ENCODE measurements at regions not wholly inside any gene's neighbourhood (a gene's known extent, or its start where the extent isn't known, plus 50 kb on each side); places are given as distances from the start of the nearest gene placed in this dataset.

GRCh38 chr6:74626288-74626687 is 579.6 kb downstream of the COL12A1 start:
- TF ChIP-seq CTCF (IDR thresholded peaks at IDR 0.05; ENCODE audit: insufficient read depth, low read length), result no peak
- no peak overlapping the region for H3K4me3 ChIP-seq (ENCODE audit: low read depth, low read length)
- DNase-seq (ENCODE audit: low read depth), result no peak

GRCh38 chr6:74623027-74623426 is 582.8 kb downstream of the COL12A1 start:
- TF ChIP-seq CTCF (IDR thresholded peaks at IDR 0.05; ENCODE audit: insufficient read depth, low read length), result no peak
- no peak for DNase-seq (ENCODE audit: low read depth)
- no peak overlapping the region for H3K4me3 ChIP-seq (ENCODE audit: low read depth, low read length)

- no peak for DNase-seq (ENCODE audit: low read depth)
- no peak for TF ChIP-seq CTCF (IDR thresholded peaks at IDR 0.05; ENCODE audit: insufficient read depth, low read length)
- no peak overlapping the region for H3K4me3 ChIP-seq (ENCODE audit: low read depth, low read length)
These were observed 594.6 kb downstream of the COL12A1 start for GRCh38 chr6:74611220-74611619.

- no peak overlapping the region for H3K4me3 ChIP-seq (ENCODE audit: low read depth, low read length)
- DNase-seq (ENCODE audit: low read depth), result no peak
- TF ChIP-seq CTCF (IDR thresholded peaks at IDR 0.05; ENCODE audit: insufficient read depth, low read length), result no peak
These were observed 595.5 kb downstream of the COL12A1 start for GRCh38 chr6:74610352-74610751.

GRCh38 chr6:74609871-74610270 is 596.0 kb downstream of the COL12A1 start:
- no peak overlapping the region for H3K4me3 ChIP-seq (ENCODE audit: low read depth, low read length)
- TF ChIP-seq CTCF (IDR thresholded peaks at IDR 0.05; ENCODE audit: insufficient read depth, low read length), result no peak
- peak; percentile 52 for DNase-seq (ENCODE audit: low read depth)

- no peak for TF ChIP-seq CTCF (IDR thresholded peaks at IDR 0.05; ENCODE audit: insufficient read depth, low read length)
- DNase-seq (ENCODE audit: low read depth), result peak; percentile 35
- H3K4me3 ChIP-seq (ENCODE audit: low read depth, low read length), result no peak overlapping the region
These were observed 597.9 kb downstream of the COL12A1 start for GRCh38 chr6:74607934-74608333.

- no peak for DNase-seq (ENCODE audit: low read depth)
- H3K4me3 ChIP-seq (ENCODE audit: low read depth, low read length), result no peak overlapping the region
- no peak for TF ChIP-seq CTCF (IDR thresholded peaks at IDR 0.05; ENCODE audit: insufficient read depth, low read length)
These were observed 598.4 kb downstream of the COL12A1 start for GRCh38 chr6:74607468-74607867.

All from fibroblast of the aortic adventitia (primary cell).